ENCODE measurements at regions not wholly inside any gene's neighbourhood (a gene's known extent, or its start where the extent isn't known, plus 50 kb on each side); places are given as distances from the start of the nearest gene placed in this dataset.
A peak's percentile ranks its signal among the peaks of the same experiment; 100 is the strongest.

GRCh38 chr6:54694928-54695532, 151.5 kb upstream of the FAM83B start:
- no peak for TF ChIP-seq CTCF (IDR thresholded peaks at IDR 0.05)
- no peaks in the 10 kb centered on the region for H3K4me1 Mint-ChIP-seq (ENCODE audit: low read depth)
- no peaks in the 10 kb centered on the region for H3K9me3 Mint-ChIP-seq
- no peaks in the 10 kb centered on the region for H3K36me3 Mint-ChIP-seq (ENCODE audit: low read depth)
- no peak overlapping the region for H3K27ac Mint-ChIP-seq
- peaks cover 3% of the 10 kb centered on the region for H3K27me3 Mint-ChIP-seq (ENCODE audit: insufficient read depth)
- no peak for DNase-seq
- no peak overlapping the region for H3K4me3 Mint-ChIP-seq

GRCh38 chr6:54695815-54696214, 150.8 kb upstream of the FAM83B start:
- Mint-ChIP-seq H3K9me3 (no peaks in the 10 kb centered on the region), H3K27ac (no peak overlapping the region), H3K4me1 (ENCODE audit: low read depth) (no peaks in the 10 kb centered on the region), H3K36me3 (ENCODE audit: low read depth) (no peaks in the 10 kb centered on the region), H3K4me3 (no peak overlapping the region), H3K27me3 (ENCODE audit: insufficient read depth) (peaks cover 3% of the 10 kb centered on the region)
- no peak for TF ChIP-seq CTCF (IDR thresholded peaks at IDR 0.05)
- no peak for DNase-seq

- Mint-ChIP-seq H3K4me1 (ENCODE audit: low read depth) (no peaks in the 10 kb centered on the region), H3K9me3 (no peaks in the 10 kb centered on the region), H3K36me3 (ENCODE audit: low read depth) (no peaks in the 10 kb centered on the region), H3K27ac (no peak overlapping the region), H3K4me3 (no peak overlapping the region), H3K27me3 (ENCODE audit: insufficient read depth) (peaks cover 3% of the 10 kb centered on the region)
- TF ChIP-seq CTCF (IDR thresholded peaks at IDR 0.05), result peak; percentile 48
- no peak for DNase-seq
These were observed 149.1 kb upstream of the FAM83B start for GRCh38 chr6:54697424-54697823.

- no peak for TF ChIP-seq CTCF (IDR thresholded peaks at IDR 0.05)
- Mint-ChIP-seq H3K9me3 (no peaks in the 10 kb centered on the region), H3K27ac (no peak overlapping the region), H3K4me1 (ENCODE audit: low read depth) (no peaks in the 10 kb centered on the region), H3K4me3 (no peak overlapping the region), H3K27me3 (ENCODE audit: insufficient read depth) (peaks cover 3% of the 10 kb centered on the region; the same call in 1 of the 2 replicates), H3K36me3 (ENCODE audit: low read depth) (no peaks in the 10 kb centered on the region)
- DNase-seq, result no peak
These were observed 147.6 kb upstream of the FAM83B start for GRCh38 chr6:54698974-54699373.

- H3K4me3 Mint-ChIP-seq, result no peak overlapping the region
- H3K27me3 Mint-ChIP-seq (ENCODE audit: insufficient read depth), result peaks cover 3% of the 10 kb centered on the region; the same call in 1 of the 2 replicates
- no peaks in the 10 kb centered on the region for H3K4me1 Mint-ChIP-seq (ENCODE audit: low read depth)
- H3K27ac Mint-ChIP-seq, result no peak overlapping the region
- DNase-seq, result no peak
- no peak for TF ChIP-seq CTCF (IDR thresholded peaks at IDR 0.05)
- H3K9me3 Mint-ChIP-seq, result no peaks in the 10 kb centered on the region
- H3K36me3 Mint-ChIP-seq (ENCODE audit: low read depth), result no peaks in the 10 kb centered on the region
These were observed 146.4 kb upstream of the FAM83B start for GRCh38 chr6:54700158-54700557.

- no peaks in the 10 kb centered on the region for H3K9me3 Mint-ChIP-seq
- no peaks in the 10 kb centered on the region for H3K36me3 Mint-ChIP-seq (ENCODE audit: low read depth)
- no peak overlapping the region for H3K4me3 Mint-ChIP-seq
- no peak for DNase-seq
- TF ChIP-seq CTCF (IDR thresholded peaks at IDR 0.05), result no peak
- H3K27me3 Mint-ChIP-seq (ENCODE audit: insufficient read depth), result peaks cover 2% of the 10 kb centered on the region
- no peak overlapping the region for H3K27ac Mint-ChIP-seq
- no peaks in the 10 kb centered on the region for H3K4me1 Mint-ChIP-seq (ENCODE audit: low read depth)
These were observed 143.8 kb upstream of the FAM83B start for GRCh38 chr6:54702772-54703171.
